ENCODE measurements at regions not wholly inside any gene's neighbourhood (a gene's known extent, or its start where the extent isn't known, plus 50 kb on each side); places are given as distances from the start of the nearest gene placed in this dataset.

GRCh38 chr2:176477336-176477735 lies 208.1 kb downstream of the MTX2 start:
- TF ChIP-seq ARNTL (CRISPR knock-in tag; IDR thresholded peaks at IDR 0.05; ENCODE audit: borderline replicate concordance, low read depth) (no peak), POU6F1 (CRISPR knock-in tag; IDR thresholded peaks at IDR 0.05; ENCODE audit: borderline replicate concordance, low read depth) (no peak), ZNF565 (CRISPR knock-in tag; conservative IDR thresholded peaks at IDR 0.05; ENCODE audit: low read depth) (no peak), TOX (CRISPR knock-in tag; IDR thresholded peaks at IDR 0.05; ENCODE audit: borderline replicate concordance) (no peak)
